ENCODE measurements at regions not wholly inside any gene's neighbourhood (a gene's known extent, or its start where the extent isn't known, plus 50 kb on each side); places are given as distances from the start of the nearest gene placed in this dataset.

GRCh38 chr14:86153480-86153879 is 623.5 kb downstream of the FLRT2 start:
- BruUV-seq (replicated peaks), result no TSS peak
- CTCF ChIA-PET (ENCODE audit: low intra/inter-chr PET ratio, low total read pairs), result no interaction called here
- no peak for ATAC-seq
- POLR2A ChIA-PET, result no interaction called here
- no peak overlapping the region for H3K9ac ChIP-seq (ENCODE audit: insufficient read depth, low read depth, low read length)
- no peaks in the 10 kb centered on the region for H3K36me3 ChIP-seq (replicated peaks in 1 of 2; ENCODE audit: control insufficient read depth in 1 of 2, insufficient read depth in 2 of 2, low read length in 2 of 2)
- H3K4me3 ChIP-seq (replicated peaks in 1 of 3; ENCODE audit: insufficient read depth in 1 of 3, low read depth in 2 of 3, low read length in 3 of 3), result no peak overlapping the region
- no peak overlapping the region for H2AFZ ChIP-seq (ENCODE audit: low read length)
- no peak for DNase-seq (ENCODE audit: low spot score)
- peaks cover 53% of the 10 kb centered on the region for H3K9me3 ChIP-seq (ENCODE audit: low read length)
- in situ Hi-C loops (cut with HindIII; ENCODE audit: extremely low pct_ligation_motif_present, low pct_unique_long_range_greater_than_20kb) (no loop called here), intact Hi-C loops (cut with micrococcal nuclease; ENCODE audit: unreplicated experiment) (no loop called here)
- H3K4me1 ChIP-seq (ENCODE audit: insufficient read depth, low read length), result no peaks in the 10 kb centered on the region
- H4K20me1 ChIP-seq (ENCODE audit: insufficient read depth, low read length), result no peaks in the 10 kb centered on the region
- no peak overlapping the region for H3K27ac ChIP-seq (ENCODE audit: extremely low read length, insufficient read depth, low read length)
- no peaks in the 10 kb centered on the region for H3K79me2 ChIP-seq (ENCODE audit: insufficient read depth, low read length)
- no peak overlapping the region for H3K4me2 ChIP-seq (ENCODE audit: low read depth, low read length)
- FAIRE-seq, result no peak
- H3K27me3 ChIP-seq (ENCODE audit: control insufficient read depth in 1 of 2, insufficient read depth in 2 of 2, low read length in 2 of 2), result no peaks in the 10 kb centered on the region
- TF ChIP-seq TFDP1 (CRISPR knock-in tag; IDR thresholded peaks at IDR 0.05; ENCODE audit: borderline replicate concordance), result no peak
- TF ChIP-seq KDM3A (CRISPR knock-in tag; IDR thresholded peaks at IDR 0.05; ENCODE audit: low read depth), result no peak
- no peak for TF ChIP-seq PHB2 (IDR thresholded peaks at IDR 0.05; ENCODE audit: partially characterized antibody)
- TF ChIP-seq ZNF883 (CRISPR knock-in tag; IDR thresholded peaks at IDR 0.05; ENCODE audit: not compliant biosample characterization), result no peak
- TF ChIP-seq BCL6 (CRISPR knock-in tag; IDR thresholded peaks at IDR 0.05), result no peak
- no peak for TF ChIP-seq ZNF746 (CRISPR knock-in tag; IDR thresholded peaks at IDR 0.05)
- TF ChIP-seq NFYB (CRISPR knock-in tag; IDR thresholded peaks at IDR 0.05), result no peak
- no peak for TF ChIP-seq ZFP90 (CRISPR knock-in tag; IDR thresholded peaks at IDR 0.05; ENCODE audit: borderline replicate concordance)
- TF ChIP-seq ZNF713 (CRISPR knock-in tag; IDR thresholded peaks at IDR 0.05), result no peak
- no peak for TF ChIP-seq ZNF44 (CRISPR knock-in tag; IDR thresholded peaks at IDR 0.05)
- no peak for TF ChIP-seq ATF7-NPFF (CRISPR knock-in tag; IDR thresholded peaks at IDR 0.05; ENCODE audit: low read depth)
- TF ChIP-seq ZNF512 (CRISPR knock-in tag; IDR thresholded peaks at IDR 0.05), result no peak
- no peak for TF ChIP-seq ZNF383 (CRISPR knock-in tag; IDR thresholded peaks at IDR 0.05; ENCODE audit: borderline replicate concordance)
- TF ChIP-seq, protein P1, sequence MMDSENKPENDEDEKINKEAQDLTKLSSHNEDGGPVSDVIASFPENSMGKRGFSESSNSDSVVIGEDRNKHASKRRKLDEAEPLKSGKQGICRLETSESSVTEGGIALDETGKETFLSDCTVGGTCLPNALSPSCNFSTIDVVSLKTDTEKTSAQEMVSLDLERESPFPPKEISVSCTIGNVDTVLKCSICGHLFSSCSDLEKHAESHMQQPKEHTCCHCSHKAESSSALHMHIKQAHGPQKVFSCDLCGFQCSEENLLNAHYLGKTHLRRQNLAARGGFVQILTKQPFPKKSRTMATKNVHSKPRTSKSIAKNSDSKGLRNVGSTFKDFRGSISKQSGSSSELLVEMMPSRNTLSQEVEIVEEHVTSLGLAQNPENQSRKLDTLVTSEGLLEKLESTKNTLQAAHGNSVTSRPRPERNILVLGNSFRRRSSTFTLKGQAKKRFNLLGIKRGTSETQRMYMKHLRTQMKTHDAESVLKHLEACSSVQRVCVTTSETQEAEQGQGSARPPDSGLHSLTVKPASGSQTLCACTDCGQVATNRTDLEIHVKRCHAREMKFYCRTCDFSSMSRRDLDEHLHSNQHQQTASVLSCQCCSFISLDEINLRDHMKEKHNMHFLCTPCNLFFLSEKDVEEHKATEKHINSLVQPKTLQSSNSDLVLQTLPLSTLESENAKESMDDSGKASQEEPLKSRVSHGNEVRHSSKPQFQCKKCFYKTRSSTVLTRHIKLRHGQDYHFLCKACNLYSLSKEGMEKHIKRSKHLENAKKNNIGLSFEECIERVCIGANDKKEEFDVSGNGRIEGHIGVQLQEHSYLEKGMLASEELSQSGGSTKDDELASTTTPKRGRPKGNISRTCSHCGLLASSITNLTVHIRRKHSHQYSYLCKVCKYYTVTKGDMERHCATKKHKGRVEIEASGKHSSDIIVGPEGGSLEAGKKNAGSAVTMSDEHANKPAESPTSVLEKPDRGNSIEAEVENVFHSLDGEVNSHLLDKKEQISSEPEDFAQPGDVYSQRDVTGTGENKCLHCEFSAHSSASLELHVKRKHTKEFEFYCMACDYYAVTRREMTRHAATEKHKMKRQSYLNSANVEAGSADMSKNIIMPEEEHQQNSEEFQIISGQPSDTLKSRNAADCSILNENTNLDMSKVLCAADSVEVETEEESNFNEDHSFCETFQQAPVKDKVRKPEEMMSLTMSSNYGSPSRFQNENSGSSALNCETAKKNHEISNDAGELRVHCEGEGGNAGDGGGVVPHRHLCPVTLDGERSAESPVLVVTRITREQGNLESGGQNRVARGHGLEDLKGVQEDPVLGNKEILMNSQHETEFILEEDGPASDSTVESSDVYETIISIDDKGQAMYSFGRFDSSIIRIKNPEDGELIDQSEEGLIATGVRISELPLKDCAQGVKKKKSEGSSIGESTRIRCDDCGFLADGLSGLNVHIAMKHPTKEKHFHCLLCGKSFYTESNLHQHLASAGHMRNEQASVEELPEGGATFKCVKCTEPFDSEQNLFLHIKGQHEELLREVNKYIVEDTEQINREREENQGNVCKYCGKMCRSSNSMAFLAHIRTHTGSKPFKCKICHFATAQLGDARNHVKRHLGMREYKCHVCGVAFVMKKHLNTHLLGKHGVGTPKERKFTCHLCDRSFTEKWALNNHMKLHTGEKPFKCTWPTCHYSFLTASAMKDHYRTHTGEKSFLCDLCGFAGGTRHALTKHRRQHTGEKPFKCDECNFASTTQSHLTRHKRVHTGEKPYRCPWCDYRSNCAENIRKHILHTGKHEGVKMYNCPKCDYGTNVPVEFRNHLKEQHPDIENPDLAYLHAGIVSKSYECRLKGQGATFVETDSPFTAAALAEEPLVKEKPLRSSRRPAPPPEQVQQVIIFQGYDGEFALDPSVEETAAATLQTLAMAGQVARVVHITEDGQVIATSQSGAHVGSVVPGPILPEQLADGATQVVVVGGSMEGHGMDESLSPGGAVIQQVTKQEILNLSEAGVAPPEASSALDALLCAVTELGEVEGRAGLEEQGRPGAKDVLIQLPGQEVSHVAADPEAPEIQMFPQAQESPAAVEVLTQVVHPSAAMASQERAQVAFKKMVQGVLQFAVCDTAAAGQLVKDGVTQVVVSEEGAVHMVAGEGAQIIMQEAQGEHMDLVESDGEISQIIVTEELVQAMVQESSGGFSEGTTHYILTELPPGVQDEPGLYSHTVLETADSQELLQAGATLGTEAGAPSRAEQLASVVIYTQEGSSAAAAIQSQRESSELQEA (CRISPR knock-in tag; IDR thresholded peaks at IDR 0.05; ENCODE audit: not compliant biosample characterization), result no peak
- no peak for TF ChIP-seq MTA1 (CRISPR knock-in tag; IDR thresholded peaks at IDR 0.05; ENCODE audit: borderline replicate concordance)
- TF ChIP-seq KDM1A (CRISPR knock-in tag; IDR thresholded peaks at IDR 0.05), result no peak
- no peak for TF ChIP-seq ERF (CRISPR knock-in tag; IDR thresholded peaks at IDR 0.05)
